ENCODE measurements at regions not wholly inside any gene's neighbourhood (a gene's known extent, or its start where the extent isn't known, plus 50 kb on each side); places are given as distances from the start of the nearest gene placed in this dataset.

DNA sequence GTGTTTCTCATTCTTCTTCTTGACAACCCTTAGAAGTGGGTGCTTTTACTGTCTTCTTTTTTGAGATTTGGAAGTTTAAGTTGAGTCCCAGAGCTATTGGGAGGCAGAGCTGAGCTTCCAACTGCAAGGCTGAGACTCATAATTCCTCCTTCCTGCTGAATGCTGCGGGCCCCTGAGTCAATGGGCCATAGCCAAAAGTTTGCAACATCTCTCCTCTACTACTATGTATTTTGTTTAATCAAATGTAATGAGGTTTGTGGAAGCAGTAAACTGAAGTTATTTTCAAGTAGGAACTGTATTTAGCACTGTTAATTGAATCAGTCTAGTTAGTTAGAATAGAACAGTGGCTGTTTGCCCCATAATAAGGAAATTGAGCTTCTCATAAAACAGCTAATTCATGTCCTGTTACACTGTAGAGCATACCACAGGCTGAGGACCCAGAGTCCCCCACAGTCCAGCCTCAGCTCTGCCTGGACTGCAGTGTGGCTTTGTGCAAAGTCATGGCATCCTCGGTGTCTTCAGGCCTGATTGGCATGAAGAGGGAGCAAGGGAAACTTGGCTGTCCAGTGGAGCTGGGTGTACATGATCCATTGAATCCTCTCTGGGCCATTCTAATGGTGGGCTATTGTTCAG is 631.7 kb downstream of the VRK1 start:
- Mint-ChIP-seq H3K9me3 (peaks cover 21% of the 10 kb centered on the region), H3K27ac (no peak overlapping the region), H3K27me3 (ENCODE audit: low read depth) (no peaks in the 10 kb centered on the region; the same call in 1 of the 2 replicates), H3K4me3 (no peak overlapping the region), H3K4me1 (peaks cover 6% of the 10 kb centered on the region), H3K36me3 (no peaks in the 10 kb centered on the region)
- ChIA-PET POLR2A (interaction anchor here (0.6 kb wide), 1 partner anchor 1316 kb away, joined by 12 read pairs; no protein-coding TSS in a partner anchor), CTCF (no interaction called here)
- no peak for DNase-seq (ENCODE audit: low spot score)
- ATAC-seq, result no peak
- no peak for TF ChIP-seq PRRX2 (CRISPR knock-in tag; IDR thresholded peaks at IDR 0.05)
- TF ChIP-seq EMX1 (CRISPR knock-in tag; IDR thresholded peaks at IDR 0.05), result no peak
- TF ChIP-seq, protein P1, sequence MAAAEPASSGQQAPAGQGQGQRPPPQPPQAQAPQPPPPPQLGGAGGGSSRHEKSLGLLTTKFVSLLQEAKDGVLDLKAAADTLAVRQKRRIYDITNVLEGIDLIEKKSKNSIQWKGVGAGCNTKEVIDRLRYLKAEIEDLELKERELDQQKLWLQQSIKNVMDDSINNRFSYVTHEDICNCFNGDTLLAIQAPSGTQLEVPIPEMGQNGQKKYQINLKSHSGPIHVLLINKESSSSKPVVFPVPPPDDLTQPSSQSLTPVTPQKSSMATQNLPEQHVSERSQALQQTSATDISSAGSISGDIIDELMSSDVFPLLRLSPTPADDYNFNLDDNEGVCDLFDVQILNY (CRISPR knock-in tag; IDR thresholded peaks at IDR 0.05), result no peak
- TF ChIP-seq, protein P2, sequence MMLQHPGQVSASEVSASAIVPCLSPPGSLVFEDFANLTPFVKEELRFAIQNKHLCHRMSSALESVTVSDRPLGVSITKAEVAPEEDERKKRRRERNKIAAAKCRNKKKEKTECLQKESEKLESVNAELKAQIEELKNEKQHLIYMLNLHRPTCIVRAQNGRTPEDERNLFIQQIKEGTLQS (CRISPR knock-in tag; conservative IDR thresholded peaks at IDR 0.05), result no peak
- TF ChIP-seq, protein P3, sequence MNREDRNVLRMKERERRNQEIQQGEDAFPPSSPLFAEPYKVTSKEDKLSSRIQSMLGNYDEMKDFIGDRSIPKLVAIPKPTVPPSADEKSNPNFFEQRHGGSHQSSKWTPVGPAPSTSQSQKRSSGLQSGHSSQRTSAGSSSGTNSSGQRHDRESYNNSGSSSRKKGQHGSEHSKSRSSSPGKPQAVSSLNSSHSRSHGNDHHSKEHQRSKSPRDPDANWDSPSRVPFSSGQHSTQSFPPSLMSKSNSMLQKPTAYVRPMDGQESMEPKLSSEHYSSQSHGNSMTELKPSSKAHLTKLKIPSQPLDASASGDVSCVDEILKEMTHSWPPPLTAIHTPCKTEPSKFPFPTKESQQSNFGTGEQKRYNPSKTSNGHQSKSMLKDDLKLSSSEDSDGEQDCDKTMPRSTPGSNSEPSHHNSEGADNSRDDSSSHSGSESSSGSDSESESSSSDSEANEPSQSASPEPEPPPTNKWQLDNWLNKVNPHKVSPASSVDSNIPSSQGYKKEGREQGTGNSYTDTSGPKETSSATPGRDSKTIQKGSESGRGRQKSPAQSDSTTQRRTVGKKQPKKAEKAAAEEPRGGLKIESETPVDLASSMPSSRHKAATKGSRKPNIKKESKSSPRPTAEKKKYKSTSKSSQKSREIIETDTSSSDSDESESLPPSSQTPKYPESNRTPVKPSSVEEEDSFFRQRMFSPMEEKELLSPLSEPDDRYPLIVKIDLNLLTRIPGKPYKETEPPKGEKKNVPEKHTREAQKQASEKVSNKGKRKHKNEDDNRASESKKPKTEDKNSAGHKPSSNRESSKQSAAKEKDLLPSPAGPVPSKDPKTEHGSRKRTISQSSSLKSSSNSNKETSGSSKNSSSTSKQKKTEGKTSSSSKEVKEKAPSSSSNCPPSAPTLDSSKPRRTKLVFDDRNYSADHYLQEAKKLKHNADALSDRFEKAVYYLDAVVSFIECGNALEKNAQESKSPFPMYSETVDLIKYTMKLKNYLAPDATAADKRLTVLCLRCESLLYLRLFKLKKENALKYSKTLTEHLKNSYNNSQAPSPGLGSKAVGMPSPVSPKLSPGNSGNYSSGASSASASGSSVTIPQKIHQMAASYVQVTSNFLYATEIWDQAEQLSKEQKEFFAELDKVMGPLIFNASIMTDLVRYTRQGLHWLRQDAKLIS (CRISPR knock-in tag; IDR thresholded peaks at IDR 0.05; ENCODE audit: borderline replicate concordance), result no peak
- TF ChIP-seq ZNF138 (CRISPR knock-in tag; conservative IDR thresholded peaks at IDR 0.05), result no peak
- TF ChIP-seq JUN (CRISPR knock-in tag; IDR thresholded peaks at IDR 0.05), result no peak
- no peak for TF ChIP-seq ZNF671 (CRISPR knock-in tag; IDR thresholded peaks at IDR 0.05)
- TF ChIP-seq ZNF219 (CRISPR knock-in tag; IDR thresholded peaks at IDR 0.05; ENCODE audit: borderline replicate concordance), result no peak
- TF ChIP-seq, protein P4, sequence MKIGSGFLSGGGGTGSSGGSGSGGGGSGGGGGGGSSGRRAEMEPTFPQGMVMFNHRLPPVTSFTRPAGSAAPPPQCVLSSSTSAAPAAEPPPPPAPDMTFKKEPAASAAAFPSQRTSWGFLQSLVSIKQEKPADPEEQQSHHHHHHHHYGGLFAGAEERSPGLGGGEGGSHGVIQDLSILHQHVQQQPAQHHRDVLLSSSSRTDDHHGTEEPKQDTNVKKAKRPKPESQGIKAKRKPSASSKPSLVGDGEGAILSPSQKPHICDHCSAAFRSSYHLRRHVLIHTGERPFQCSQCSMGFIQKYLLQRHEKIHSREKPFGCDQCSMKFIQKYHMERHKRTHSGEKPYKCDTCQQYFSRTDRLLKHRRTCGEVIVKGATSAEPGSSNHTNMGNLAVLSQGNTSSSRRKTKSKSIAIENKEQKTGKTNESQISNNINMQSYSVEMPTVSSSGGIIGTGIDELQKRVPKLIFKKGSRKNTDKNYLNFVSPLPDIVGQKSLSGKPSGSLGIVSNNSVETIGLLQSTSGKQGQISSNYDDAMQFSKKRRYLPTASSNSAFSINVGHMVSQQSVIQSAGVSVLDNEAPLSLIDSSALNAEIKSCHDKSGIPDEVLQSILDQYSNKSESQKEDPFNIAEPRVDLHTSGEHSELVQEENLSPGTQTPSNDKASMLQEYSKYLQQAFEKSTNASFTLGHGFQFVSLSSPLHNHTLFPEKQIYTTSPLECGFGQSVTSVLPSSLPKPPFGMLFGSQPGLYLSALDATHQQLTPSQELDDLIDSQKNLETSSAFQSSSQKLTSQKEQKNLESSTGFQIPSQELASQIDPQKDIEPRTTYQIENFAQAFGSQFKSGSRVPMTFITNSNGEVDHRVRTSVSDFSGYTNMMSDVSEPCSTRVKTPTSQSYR (CRISPR knock-in tag; IDR thresholded peaks at IDR 0.05), result no peak
- TF ChIP-seq, protein P5, sequence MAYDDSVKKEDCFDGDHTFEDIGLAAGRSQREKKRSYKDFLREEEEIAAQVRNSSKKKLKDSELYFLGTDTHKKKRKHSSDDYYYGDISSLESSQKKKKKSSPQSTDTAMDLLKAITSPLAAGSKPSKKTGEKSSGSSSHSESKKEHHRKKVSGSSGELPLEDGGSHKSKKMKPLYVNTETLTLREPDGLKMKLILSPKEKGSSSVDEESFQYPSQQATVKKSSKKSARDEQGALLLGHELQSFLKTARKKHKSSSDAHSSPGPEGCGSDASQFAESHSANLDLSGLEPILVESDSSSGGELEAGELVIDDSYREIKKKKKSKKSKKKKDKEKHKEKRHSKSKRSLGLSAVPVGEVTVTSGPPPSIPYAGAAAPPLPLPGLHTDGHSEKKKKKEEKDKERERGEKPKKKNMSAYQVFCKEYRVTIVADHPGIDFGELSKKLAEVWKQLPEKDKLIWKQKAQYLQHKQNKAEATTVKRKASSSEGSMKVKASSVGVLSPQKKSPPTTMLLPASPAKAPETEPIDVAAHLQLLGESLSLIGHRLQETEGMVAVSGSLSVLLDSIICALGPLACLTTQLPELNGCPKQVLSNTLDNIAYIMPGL (CRISPR knock-in tag; IDR thresholded peaks at IDR 0.05), result no peak
- TF ChIP-seq, protein P6, sequence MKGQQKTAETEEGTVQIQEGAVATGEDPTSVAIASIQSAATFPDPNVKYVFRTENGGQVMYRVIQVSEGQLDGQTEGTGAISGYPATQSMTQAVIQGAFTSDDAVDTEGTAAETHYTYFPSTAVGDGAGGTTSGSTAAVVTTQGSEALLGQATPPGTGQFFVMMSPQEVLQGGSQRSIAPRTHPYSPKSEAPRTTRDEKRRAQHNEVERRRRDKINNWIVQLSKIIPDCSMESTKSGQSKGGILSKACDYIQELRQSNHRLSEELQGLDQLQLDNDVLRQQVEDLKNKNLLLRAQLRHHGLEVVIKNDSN (CRISPR knock-in tag; IDR thresholded peaks at IDR 0.05), result no peak
- TF ChIP-seq, protein P7, sequence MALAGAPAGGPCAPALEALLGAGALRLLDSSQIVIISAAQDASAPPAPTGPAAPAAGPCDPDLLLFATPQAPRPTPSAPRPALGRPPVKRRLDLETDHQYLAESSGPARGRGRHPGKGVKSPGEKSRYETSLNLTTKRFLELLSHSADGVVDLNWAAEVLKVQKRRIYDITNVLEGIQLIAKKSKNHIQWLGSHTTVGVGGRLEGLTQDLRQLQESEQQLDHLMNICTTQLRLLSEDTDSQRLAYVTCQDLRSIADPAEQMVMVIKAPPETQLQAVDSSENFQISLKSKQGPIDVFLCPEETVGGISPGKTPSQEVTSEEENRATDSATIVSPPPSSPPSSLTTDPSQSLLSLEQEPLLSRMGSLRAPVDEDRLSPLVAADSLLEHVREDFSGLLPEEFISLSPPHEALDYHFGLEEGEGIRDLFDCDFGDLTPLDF (CRISPR knock-in tag; IDR thresholded peaks at IDR 0.05), result no peak
- no peak for TF ChIP-seq NR3C1 (CRISPR knock-in tag; conservative IDR thresholded peaks at IDR 0.05; ENCODE audit: low read depth)
- TF ChIP-seq, protein P8, sequence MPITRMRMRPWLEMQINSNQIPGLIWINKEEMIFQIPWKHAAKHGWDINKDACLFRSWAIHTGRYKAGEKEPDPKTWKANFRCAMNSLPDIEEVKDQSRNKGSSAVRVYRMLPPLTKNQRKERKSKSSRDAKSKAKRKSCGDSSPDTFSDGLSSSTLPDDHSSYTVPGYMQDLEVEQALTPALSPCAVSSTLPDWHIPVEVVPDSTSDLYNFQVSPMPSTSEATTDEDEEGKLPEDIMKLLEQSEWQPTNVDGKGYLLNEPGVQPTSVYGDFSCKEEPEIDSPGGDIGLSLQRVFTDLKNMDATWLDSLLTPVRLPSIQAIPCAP (CRISPR knock-in tag; IDR thresholded peaks at IDR 0.05), result no peak
- TF ChIP-seq TEAD4 (CRISPR knock-in tag; IDR thresholded peaks at IDR 0.05), result no peak
- TF ChIP-seq NFYB (CRISPR knock-in tag; conservative IDR thresholded peaks at IDR 0.05; ENCODE audit: low read depth), result no peak
- no peak for TF ChIP-seq JAZF1 (CRISPR knock-in tag; IDR thresholded peaks at IDR 0.05)
- no peak for TF ChIP-seq FOXJ3 (CRISPR knock-in tag; IDR thresholded peaks at IDR 0.05; ENCODE audit: borderline replicate concordance)
- TF ChIP-seq FOXP1 (CRISPR knock-in tag; IDR thresholded peaks at IDR 0.05; ENCODE audit: borderline replicate concordance), result no peak

Data from WTC11 (cell line).